SW 1271 (cell line): ENCODE measurements at regions not wholly inside any gene's neighbourhood (a gene's known extent, or its start where the extent isn't known, plus 50 kb on each side); places are given as distances from the start of the nearest gene placed in this dataset.

Experiments used
- DNase-seq, 2 experiments: peaks; one replicate each; lab custom pipeline; 2025; lab: John Stamatoyannopoulos, UW

DNA sequence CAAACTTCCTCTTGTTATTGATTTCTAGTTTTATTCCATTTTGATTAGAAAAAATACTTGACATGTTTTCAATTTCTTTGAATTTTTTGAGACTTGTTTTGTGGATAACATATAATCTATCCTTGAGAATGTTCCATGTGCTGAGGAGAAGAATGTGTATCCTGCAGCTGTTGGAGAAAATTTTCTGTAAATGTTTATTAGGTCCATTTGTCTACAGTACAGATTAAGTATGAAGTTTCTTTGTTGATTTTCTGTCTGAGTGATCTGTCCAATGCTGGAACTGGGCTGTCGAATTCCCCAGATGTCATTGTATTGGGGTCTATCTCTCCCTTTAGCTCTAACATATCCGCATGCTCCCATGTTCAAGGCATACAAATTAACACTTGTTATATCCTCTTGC is 251.2 kb downstream of the CSNK1G3 start:
- no peak for DNase-seq

- no peak for DNase-seq
Observed at GRCh38 chr5:123756816-123757215, 244.8 kb downstream of the CSNK1G3 start.

- DNase-seq: no peak
Observed at GRCh38 chr5:123756318-123756665, 244.3 kb downstream of the CSNK1G3 start.

DNA sequence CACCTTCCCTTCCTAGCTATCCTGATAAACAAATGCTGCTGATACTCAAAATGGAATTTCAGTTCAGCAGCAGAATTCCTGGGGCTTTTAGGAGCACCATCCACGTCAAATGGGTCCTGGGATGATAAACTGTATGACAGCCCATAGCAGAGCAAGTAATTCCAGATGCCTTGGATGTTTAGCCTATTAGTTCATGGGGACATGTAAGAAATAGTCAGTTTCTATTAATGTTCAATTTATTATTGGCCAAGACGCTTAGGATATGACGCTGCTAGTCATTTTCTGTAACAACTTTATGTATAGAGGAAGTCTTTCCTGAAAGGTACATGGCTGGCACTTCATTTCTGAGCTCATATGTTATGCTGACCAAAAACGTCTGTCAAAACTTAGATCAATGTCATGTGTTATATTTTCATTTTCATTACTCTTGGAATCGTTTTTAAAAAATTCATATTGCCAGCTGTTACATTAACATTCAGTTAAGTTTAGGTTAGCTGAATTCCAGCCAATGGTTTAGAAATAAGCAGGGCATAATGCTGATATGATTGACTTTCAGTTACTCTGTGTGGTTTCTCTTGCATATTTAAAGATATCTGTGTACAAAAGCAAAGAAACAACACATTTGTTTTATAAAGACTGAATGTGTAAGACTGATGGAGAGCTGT is 243.8 kb downstream of the CSNK1G3 start:
- DNase-seq: no peak

DNA sequence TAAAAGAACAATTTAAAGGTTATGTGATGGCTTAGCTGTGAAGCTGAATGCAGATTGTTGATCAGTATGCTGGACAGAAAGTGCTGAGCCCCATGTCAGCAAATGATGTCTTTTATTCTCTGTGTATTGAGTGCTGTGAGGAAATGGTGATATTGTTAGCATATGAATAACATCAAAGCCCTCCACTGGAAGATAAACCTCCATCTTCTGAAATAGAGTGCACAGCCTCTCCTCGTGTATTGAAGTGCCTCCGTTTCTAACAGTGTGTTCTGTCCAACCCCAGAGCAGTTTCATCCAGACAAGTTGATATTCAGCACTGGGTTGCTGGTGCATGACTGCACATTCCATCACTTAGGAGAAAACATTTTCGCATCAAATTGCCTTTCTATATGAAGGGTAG is 242.9 kb downstream of the CSNK1G3 start:
- no peak for DNase-seq

DNA sequence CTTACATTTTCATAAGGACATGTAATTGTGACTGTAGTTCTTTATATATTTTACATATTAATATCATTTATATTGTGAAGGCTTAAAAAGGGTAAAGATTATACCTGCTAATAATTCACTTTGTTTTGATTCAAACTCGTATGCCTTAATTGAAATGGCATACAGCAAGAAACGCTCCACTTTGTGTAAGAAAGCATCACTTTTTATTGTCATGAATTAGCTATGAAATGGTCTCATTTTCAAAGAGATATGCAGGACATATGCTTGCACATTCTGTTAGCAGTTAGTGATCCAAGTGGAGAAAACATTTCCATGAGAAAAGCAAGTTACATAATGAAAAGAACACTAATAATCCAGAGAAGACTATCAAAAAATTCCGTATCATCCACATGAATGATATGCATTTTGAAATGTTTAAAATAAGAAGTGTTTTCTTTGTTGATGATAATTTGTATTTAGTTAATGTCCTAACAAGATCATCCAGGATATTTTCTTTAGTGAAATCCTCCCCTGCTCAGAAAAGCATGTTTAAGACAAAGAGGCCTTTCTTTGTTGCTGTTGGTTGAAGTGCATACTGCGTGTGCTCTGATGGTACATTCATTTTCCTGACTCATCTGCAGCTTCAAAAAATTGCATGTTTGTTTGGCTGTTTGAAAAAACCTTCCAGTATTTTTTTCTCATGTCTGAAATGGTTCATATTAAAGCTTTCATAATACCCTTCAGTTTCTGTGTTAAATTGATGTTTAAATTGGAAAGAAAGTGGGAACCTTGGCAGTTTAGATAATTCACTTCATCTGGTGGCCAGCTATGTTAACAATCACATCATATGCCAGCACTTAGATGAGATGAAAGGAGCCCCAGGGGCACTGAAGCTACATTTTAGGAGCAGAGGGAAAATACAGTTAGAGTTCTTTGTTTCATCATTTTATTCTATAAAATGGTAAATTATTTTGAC is 242.2 kb downstream of the CSNK1G3 start:
- no peak for DNase-seq

DNA sequence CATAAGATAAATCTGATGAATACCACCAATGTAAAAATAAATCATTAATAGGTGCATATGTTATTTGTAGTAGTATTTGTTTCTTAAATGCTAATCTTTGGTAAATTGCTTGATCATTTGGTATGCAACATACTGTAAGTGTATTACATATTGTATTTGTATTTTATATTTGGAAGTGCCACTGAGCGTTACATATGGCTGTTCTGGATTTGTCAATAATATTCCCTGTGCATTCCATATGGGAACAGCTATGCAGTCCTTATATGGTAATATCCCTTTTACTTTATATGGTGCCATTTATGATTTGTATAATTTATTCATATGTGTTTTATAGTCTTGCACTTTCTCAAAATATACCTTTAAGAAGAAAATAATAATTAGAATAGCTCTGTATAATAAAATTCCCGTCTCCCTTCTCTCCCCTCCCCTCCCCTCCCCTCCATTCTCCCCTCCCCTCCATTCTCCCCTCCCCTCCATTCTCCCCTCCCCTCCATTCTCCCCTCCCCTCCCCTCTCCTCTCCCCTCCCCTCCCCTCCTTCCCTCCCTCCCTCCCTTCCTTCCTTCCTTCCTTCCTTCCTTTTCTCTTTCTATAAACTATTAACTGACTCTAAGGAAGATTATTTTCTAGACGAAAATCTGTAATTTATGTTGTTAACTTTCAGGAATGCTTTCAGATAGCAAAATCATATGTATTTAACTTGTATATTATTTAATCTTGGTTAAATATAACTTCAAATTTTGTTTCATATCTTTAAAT is 241.4 kb downstream of the CSNK1G3 start:
- no peak for DNase-seq

DNA sequence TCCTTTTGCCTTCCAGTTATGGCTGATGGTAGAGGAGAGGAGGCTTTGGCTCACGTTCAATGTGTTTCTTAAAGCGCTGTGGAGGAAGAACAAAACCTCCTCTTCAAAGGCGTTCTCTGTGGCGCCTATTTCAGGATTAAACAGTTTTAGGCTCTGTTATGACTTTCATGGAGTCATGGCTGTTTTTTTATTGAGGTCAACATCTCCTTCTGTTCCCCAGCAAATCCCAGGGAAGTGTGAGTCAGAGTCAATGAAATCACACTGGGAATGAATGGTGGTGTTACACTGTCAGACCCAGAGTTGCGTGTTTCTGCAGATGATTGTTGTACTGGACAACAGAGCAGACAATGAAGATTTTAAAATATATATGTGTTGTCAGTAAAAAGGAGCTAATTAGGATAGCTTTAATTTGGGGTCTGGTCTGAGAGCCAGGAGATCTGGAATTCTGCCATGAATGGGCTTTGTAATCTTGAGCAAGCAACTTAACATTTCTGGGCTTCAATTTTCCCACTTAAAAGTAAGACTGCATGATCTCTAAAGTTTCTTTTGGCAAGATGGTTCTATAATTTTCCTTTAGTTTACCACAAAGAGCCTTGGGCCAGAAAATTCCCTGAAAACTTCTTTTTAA is 240.7 kb downstream of the CSNK1G3 start:
- no peak for DNase-seq

- DNase-seq: no peak
Observed at GRCh38 chr5:123751670-123752069, 239.7 kb downstream of the CSNK1G3 start.

DNA sequence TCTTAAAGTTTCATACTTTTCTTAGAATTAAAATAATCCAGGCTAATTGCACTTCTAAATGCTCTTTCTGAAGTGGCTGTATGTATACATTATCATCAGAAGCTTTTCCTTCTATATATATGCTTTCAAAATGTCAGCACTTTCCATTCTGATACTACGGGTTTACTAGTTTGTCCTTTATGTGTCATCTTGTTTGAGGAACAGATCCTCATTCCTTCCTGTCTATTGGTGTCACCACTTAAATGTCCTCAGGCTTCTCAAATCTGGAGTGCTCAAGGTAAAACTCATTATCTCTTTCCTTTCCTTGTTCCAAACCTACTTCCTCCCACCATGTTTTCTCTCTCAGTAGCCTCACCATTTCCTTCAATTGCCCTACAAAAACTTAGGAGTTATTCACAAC is 236.3 kb downstream of the CSNK1G3 start:
- DNase-seq: no peak

GRCh38 chr5:123746683-123747360 is 234.8 kb downstream of the CSNK1G3 start:
- no peak for DNase-seq

- no peak for DNase-seq
Observed at GRCh38 chr5:123743990-123744583, 232.1 kb downstream of the CSNK1G3 start.

DNA sequence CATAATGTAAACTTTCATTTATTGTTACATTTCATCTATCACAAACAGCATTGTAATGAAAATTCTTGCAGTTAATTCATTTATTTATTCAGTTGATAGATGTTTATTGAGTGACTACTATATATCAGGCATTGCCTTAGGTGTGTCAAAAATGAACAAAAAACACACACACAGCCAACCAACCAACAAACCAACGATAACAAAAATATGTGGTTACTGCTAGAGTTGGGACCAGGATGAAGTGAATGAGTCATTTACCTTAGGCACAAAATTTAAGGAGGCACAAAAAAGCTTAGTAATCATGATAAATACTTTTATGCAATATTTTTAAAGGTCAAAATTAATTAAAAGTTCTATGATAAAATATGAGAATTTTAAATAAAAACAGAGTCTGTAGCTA is 223.4 kb downstream of the CSNK1G3 start:
- no peak for DNase-seq

DNA sequence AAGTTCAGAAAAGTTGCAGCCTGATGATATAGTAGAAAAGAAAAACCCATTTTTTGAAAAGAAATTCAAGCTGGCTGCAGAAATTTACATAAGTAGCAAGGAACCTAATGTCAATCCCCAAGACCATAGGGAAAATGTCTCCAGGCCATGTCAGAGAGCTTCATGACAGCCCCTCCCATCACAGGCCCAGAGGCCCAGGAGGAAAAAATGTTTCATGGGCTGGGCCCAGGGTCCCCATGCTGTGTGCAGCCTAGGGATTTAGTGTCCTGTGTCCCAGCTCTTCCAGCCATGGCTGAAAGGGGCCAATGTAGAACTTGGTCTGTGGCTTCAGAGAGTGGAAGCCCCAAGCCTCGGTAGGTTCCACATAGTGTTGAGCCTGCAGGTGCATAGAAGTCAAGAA is 220.3 kb downstream of the CSNK1G3 start:
- DNase-seq: no peak

DNA sequence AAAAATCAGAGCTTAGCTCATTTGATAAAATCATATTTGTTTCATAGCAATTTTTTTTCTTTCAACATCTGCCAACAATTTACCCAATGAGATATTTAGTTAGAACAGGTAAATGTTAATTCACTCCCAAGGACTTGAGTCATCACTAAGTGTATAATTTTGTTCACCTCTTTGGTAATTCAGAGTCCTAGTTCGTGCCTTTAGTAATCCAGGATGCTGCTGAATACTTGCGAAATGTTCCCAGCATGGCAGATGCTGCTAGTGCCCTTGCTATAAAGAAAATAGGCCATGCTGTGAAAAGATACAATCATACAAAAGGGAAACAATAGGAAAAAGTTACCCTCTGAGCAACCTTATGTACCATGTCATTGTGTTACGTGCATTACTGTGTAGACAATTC is 210.5 kb downstream of the CSNK1G3 start:
- DNase-seq: no peak

DNA sequence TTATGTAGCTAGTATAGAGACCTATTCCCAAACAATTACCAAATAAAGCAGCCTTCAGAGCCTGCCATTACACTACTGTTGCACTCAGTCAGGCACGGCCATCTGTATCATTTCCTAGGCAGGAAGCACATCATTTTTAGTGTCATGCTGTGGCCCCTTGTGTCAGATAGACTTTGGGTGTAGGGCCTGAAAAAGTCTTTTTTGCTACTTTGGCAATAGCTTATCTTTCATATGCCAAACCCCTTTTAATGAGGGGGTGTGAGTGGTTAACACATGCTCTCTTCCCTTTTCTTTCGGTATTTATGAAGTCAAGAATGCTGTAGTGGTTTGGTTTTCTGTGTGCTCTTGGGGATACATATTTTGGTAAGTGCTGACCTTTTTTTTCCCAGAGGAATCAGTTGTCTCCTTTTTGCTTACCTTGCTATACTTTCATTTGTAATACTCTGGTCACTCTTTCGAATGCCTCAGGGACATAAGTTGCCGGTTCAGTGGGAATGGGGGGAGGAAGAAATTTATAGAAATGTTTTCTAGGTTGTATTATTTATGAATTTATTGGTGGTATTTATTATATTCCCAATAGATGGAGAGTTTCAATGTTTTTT is 209.8 kb downstream of the CSNK1G3 start:
- no peak for DNase-seq

- DNase-seq: no peak
Observed at GRCh38 chr5:123720955-123721354, 209.0 kb downstream of the CSNK1G3 start.

- DNase-seq: no peak
Observed at GRCh38 chr5:123720339-123720738, 208.4 kb downstream of the CSNK1G3 start.

- no peak for DNase-seq
Observed at GRCh38 chr5:123719004-123719403, 207.0 kb downstream of the CSNK1G3 start.

GRCh38 chr5:123718238-123718637 is 206.3 kb downstream of the CSNK1G3 start:
- DNase-seq: no peak

DNA sequence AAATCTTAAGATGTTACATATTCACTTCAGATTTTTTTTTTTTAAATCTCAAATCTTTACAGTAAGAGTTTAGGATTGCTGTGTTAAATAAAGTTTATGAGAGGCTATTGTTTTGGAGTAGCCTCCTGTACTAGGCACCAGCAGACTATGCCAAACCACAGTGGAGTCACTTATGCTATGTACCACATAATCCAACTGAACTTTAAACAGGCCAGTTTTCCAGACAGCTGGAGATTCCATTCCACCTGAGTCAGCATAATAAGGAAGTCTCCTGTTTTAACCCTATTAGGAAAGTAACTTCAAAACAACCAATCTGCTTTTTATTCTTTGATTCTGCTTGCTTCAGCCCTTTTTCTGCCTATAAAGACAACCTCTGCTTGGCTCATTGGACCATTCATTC is 205.2 kb downstream of the CSNK1G3 start:
- no peak for DNase-seq
